K562 (cell line): ENCODE measurements at regions not wholly inside any gene's neighbourhood (a gene's known extent, or its start where the extent isn't known, plus 50 kb on each side); places are given as distances from the start of the nearest gene placed in this dataset.

Source experiments
- ATAC-seq: fragments of 200-7000 bp; cut with Tn5 transposase; 3 replicates; pipeline ENCODE4 v1.9.1; 2020; ENCODE audit warnings: moderate library complexity
- BruUV-seq: library from RNA; stranded (reverse); fragments of 400-500 nt; replicated peaks from 2 replicates; lab custom pipeline; 2021; lab: Mats Ljungman, UMichigan
- CTCF ChIA-PET: fragments of 300-600 bp; formaldehyde crosslinking; extraction: SDS; loops from one replicate; lab custom pipeline; 2021; ENCODE audit warnings: low intra/inter-chr PET ratio; lab: Yijun Ruan, JAX
- POLR2A ChIA-PET: fragments of 300-600, 350-650 bp; sonication (Branson Sonifier 250); formaldehyde crosslinking; extraction: SDS; loops from one replicate; lab custom pipeline; 2021; ENCODE audit warnings: antibody characterized with exemption, inconsistent platforms; lab: Yijun Ruan, JAX
- DNase-seq, 4 experiments: peaks; one replicate each; pipeline versions ENCODE4 v3.0.0 to v3.0.0-alpha.2; 2011 to 2018; ENCODE audit warnings: low spot score in 3 of 4, mixed read lengths in 3 of 4; ENCODE audit errors: extremely low read depth in 1 of 4
- FAIRE-seq: peaks from 2 replicates; lab custom pipeline; 2011; peaks lifted over from hg19 to GRCh38; lab: Jason Lieb, UNC
- H2AFZ ChIP-seq: 2 replicates; pipeline ENCODE4 v1.6.0; 2011; ENCODE audit warnings: low read depth, low read length, control low read depth, inconsistent platforms
- H3K27ac ChIP-seq: fragments of 200-600 bp; 3 replicates; pipeline ENCODE4 v1.8.0; 2011; ENCODE audit warnings: low read depth, mild to moderate bottlenecking, control low read depth, inconsistent platforms, low read length, moderate library complexity, mixed read lengths; ENCODE audit errors: extremely low read depth
- H3K27me3 ChIP-seq, 2 experiments: fragments of 300-600 bp in 1 of 2; 2 replicates in 1 of 2; 3 replicates in 1 of 2; pipeline versions ENCODE4 v1.6.0 to v1.8.0; 2011; ENCODE audit warnings: inconsistent platforms in 2 of 2, low read length in 2 of 2, mild to moderate bottlenecking in 1 of 2, mixed read lengths in 1 of 2, moderate library complexity in 1 of 2; ENCODE audit not compliant: control insufficient read depth in 2 of 2, insufficient read depth in 2 of 2
- H3K36me3 ChIP-seq: fragments of 300-600 bp; 3 replicates; pipeline ENCODE4 v1.8.0; 2011; ENCODE audit warnings: mild to moderate bottlenecking, low read length, inconsistent platforms; ENCODE audit not compliant: control insufficient read depth, insufficient read depth
- H3K4me1 ChIP-seq, 2 experiments: fragments of 200-600 bp in 1 of 2; replicated peaks in 1 of 2; 2 replicates in 1 of 2; 3 replicates in 1 of 2; pipeline versions ENCODE4 v1.5.1 to v1.8.0; 2011; ENCODE audit warnings: inconsistent platforms in 2 of 2, low read length in 2 of 2, mild to moderate bottlenecking in 1 of 2, mixed read lengths in 1 of 2, moderate library complexity in 1 of 2; ENCODE audit not compliant: control insufficient read depth in 2 of 2, insufficient read depth in 2 of 2
- H3K4me2 ChIP-seq: 2 replicates; pipeline ENCODE4 v1.6.1; 2011; ENCODE audit warnings: low read length, control low read depth, inconsistent platforms, mixed read lengths; ENCODE audit not compliant: insufficient read depth
- H3K4me3 ChIP-seq: fragments of 200-600 bp; sonication (generic), shearing (Covaris generic); 2 replicates; pipeline ENCODE4 v1.5.1; 2016; ENCODE audit warnings: control low read depth, inconsistent platforms
- H3K79me2 ChIP-seq: fragments of 200-600 bp; 3 replicates; pipeline ENCODE4 v1.8.0; 2011; ENCODE audit warnings: low read length, inconsistent platforms; ENCODE audit not compliant: control insufficient read depth, insufficient read depth
- H3K9ac ChIP-seq, 2 experiments: 2 replicates each; pipeline versions ENCODE4 v1.6.0 to v1.6.1; 2011; ENCODE audit warnings: low read depth in 2 of 2, low read length in 2 of 2, control low read depth in 1 of 2, inconsistent platforms in 1 of 2, mild to moderate bottlenecking in 1 of 2, mixed read lengths in 1 of 2; ENCODE audit not compliant: insufficient read depth in 1 of 2
- H3K9me1 ChIP-seq: one replicate; pipeline ENCODE4 v1.6.0; 2011; ENCODE audit warnings: inconsistent platforms, mild to moderate bottlenecking, low read length, moderate library complexity; ENCODE audit not compliant: control insufficient read depth, insufficient read depth
- H3K9me3 ChIP-seq: replicated peaks from 2 replicates; pipeline ENCODE4 v1.5.1; 2011; ENCODE audit warnings: low read depth, low read length, inconsistent platforms; ENCODE audit not compliant: control insufficient read depth, insufficient read depth
- H4K20me1 ChIP-seq: replicated peaks from 2 replicates; pipeline ENCODE4 v1.6.1; 2011; ENCODE audit warnings: low read length, inconsistent platforms, mixed read lengths; ENCODE audit not compliant: control insufficient read depth, insufficient read depth
- CBFA2T2 ChIP-seq: fragments of 450-650 bp; conservative IDR thresholded peaks from 2 replicates; pipeline ENCODE4 v1.6.1; 2017; ENCODE audit warnings: mild to moderate bottlenecking
- CTCFL ChIP-seq: IDR thresholded peaks from 2 replicates; pipeline ENCODE4 v1.6.1; 2011; ENCODE audit warnings: borderline replicate concordance, low read depth, mild to moderate bottlenecking, moderate library complexity, low read length; ENCODE audit not compliant: insufficient read depth, poor library complexity, severe bottlenecking
- HBP1 ChIP-seq: fragments of 450-650 bp; formaldehyde crosslinking; IDR thresholded peaks from 2 replicates; pipeline ENCODE4 v1.4.0; 2022; ENCODE audit warnings: missing genetic modification characterization
- HEY1 ChIP-seq: fragments of 250-450 bp; sonication (Bioruptor Pico); IDR thresholded peaks from 2 replicates; pipeline ENCODE4 v1.5.0; 2020; ENCODE audit warnings: mild to moderate bottlenecking, moderate library complexity, borderline replicate concordance
- KHSRP ChIP-seq: fragments of 450-650 bp; IDR thresholded peaks from 2 replicates; pipeline ENCODE4 v1.6.1; 2017
- KLF16 ChIP-seq: IDR thresholded peaks from 2 replicates; pipeline ENCODE4 v1.6.1; 2016; ENCODE audit warnings: antibody characterized with exemption
- PML ChIP-seq: IDR thresholded peaks from 2 replicates; pipeline ENCODE4 v1.6.1; 2012; ENCODE audit warnings: low read length, inconsistent platforms
- POLR3G ChIP-seq: IDR thresholded peaks from 2 replicates; pipeline ENCODE4 v1.6.1; 2011; ENCODE audit not compliant: insufficient read length, insufficient replicate concordance; ENCODE audit errors: extremely low read depth
- RFX1 ChIP-seq: fragments of 450-650 bp; IDR thresholded peaks from 2 replicates; pipeline ENCODE4 v1.6.1; 2016; ENCODE audit warnings: mild to moderate bottlenecking, moderate library complexity
- RNF219 ChIP-seq: fragments of 250-450 bp; sonication (Bioruptor Pico); IDR thresholded peaks from 2 replicates; pipeline ENCODE4 v1.5.0; 2022; ENCODE audit warnings: mild to moderate bottlenecking
- SFPQ ChIP-seq: fragments of 200-400 bp; formaldehyde crosslinking; IDR thresholded peaks from 2 replicates; pipeline ENCODE4 v1.6.1; 2017; ENCODE audit warnings: mild to moderate bottlenecking, low read depth, low read length, moderate library complexity
- SMAD2 ChIP-seq: fragments of 150-350 bp; IDR thresholded peaks from 2 replicates; pipeline ENCODE4 v1.6.1; 2014; ENCODE audit warnings: low read depth, mild to moderate bottlenecking, low read length
- STAT5B ChIP-seq: fragments of 250-450 bp; sonication (Bioruptor Pico); IDR thresholded peaks from 2 replicates; pipeline ENCODE4 v1.8.0; 2021; ENCODE audit warnings: mild to moderate bottlenecking, inconsistent platforms
- ZNF277 ChIP-seq: fragments of 250-450 bp; sonication (Bioruptor Pico); IDR thresholded peaks from 2 replicates; pipeline ENCODE4 v1.8.0; 2022; ENCODE audit warnings: inconsistent platforms, mild to moderate bottlenecking, moderate library complexity, borderline replicate concordance
- ZNF644 ChIP-seq: fragments of 200-800 bp; sonication (Bioruptor generic); IDR thresholded peaks from 2 replicates; pipeline ENCODE4 v1.6.1; 2016; ENCODE audit warnings: low read depth, missing genetic modification characterization, missing compliant biosample characterization
- WGBS: fragments of 100-300 bp; shearing (Covaris generic); methylation state at CpG from one replicate; pipeline ENCODE4 v1.1.6; 2016; ENCODE audit warnings: low coverage, mixed read lengths; ENCODE audit not compliant: insufficient coverage; ENCODE audit errors: missing lambda C conversion rate; 5-methylcytosine and 5-hydroxymethylcytosine counted together
- in situ Hi-C: fragments of 300-500 bp; cut with MboI; formaldehyde crosslinking; loops from 4 replicates; pipeline ENCODE4 v1.15.0; 2018; ENCODE audit warnings: inconsistent platforms, mixed read lengths
- intact Hi-C: fragments of 100-400 bp; cut with micrococcal nuclease; formaldehyde crosslinking; loops from 2 replicates; pipeline ENCODE4 v1.14.2; 2022

GRCh38 chr22:47933226-47933625 lies 1170.8 kb downstream of the TBC1D22A start:
- H4K20me1 ChIP-seq, result no peaks in the 10 kb centered on the region
- CTCF ChIA-PET, result no interaction called here
- no peak overlapping the region for H3K27ac ChIP-seq
- no peak overlapping the region for H3K4me3 ChIP-seq
- ATAC-seq (no peak), FAIRE-seq (no peak), DNase-seq (no peak)
- H3K9me1 ChIP-seq, result no peaks in the 10 kb centered on the region
- 5% methylated on average over 4 of the region's 4 CpGs for WGBS
- H3K9ac ChIP-seq, result no peak overlapping the region
- BruUV-seq, result no TSS peak
- H3K36me3 ChIP-seq, result no peaks in the 10 kb centered on the region
- H3K4me1 ChIP-seq, result no peaks in the 10 kb centered on the region
- POLR2A ChIA-PET, result no interaction called here
- H3K4me2 ChIP-seq, result no peak overlapping the region
- intact Hi-C loops, result no loop called here
- H2AFZ ChIP-seq, result no peak overlapping the region
- H3K27me3 ChIP-seq, result no peaks in the 10 kb centered on the region
- in situ Hi-C loops, result no loop called here
- H3K79me2 ChIP-seq, result no peaks in the 10 kb centered on the region
- H3K9me3 ChIP-seq, result no peaks in the 10 kb centered on the region
- TF ChIP-seq STAT5B (CRISPR knock-in tag) (no peak), KLF16 (no peak), SMAD2 (no peak), POLR3G (no peak), CBFA2T2 (no peak), PML (no peak), HBP1 (CRISPR knock-in tag) (no peak), RFX1 (no peak), SFPQ (no peak), RNF219 (no peak), ZNF277 (CRISPR knock-in tag) (no peak), KHSRP (no peak), HEY1 (CRISPR knock-in tag) (no peak), ZNF644 (tag) (no peak), CTCFL (no peak)
